ENCODE measurements at regions not wholly inside any gene's neighbourhood (a gene's known extent, or its start where the extent isn't known, plus 50 kb on each side); places are given as distances from the start of the nearest gene placed in this dataset.

GRCh38 chr3:23055733-23056376 is 147.3 kb upstream of the UBE2E2 start:
- H3K4me3 ChIP-seq: no peak overlapping the region
- no peaks in the 10 kb centered on the region for H3K36me3 ChIP-seq (ENCODE audit: control insufficient read depth, insufficient read depth, low read length)
- intact Hi-C loops (cut with micrococcal nuclease) (no loop called here), in situ Hi-C loops (cut with MboI) (no loop called here)
- H3K9ac ChIP-seq (ENCODE audit: insufficient read depth in 1 of 2, low read depth in 2 of 2, low read length in 2 of 2): no peak overlapping the region
- FAIRE-seq: no peak
- H3K4me2 ChIP-seq (ENCODE audit: insufficient read depth, low read length): no peak overlapping the region
- no peak for DNase-seq (ENCODE audit: extremely low read depth in 1 of 4, low spot score in 3 of 4)
- H2AFZ ChIP-seq (ENCODE audit: low read depth, low read length): no peak overlapping the region
- BruUV-seq (replicated peaks): no TSS peak
- H4K20me1 ChIP-seq (replicated peaks; ENCODE audit: control insufficient read depth, insufficient read depth, low read length): no peaks in the 10 kb centered on the region
- H3K9me3 ChIP-seq (replicated peaks; ENCODE audit: control insufficient read depth, insufficient read depth, low read depth, low read length): no peaks in the 10 kb centered on the region
- no peaks in the 10 kb centered on the region for H3K4me1 ChIP-seq (replicated peaks in 1 of 2; ENCODE audit: control insufficient read depth in 2 of 2, insufficient read depth in 2 of 2, low read length in 2 of 2)
- no peak overlapping the region for H3K27ac ChIP-seq (ENCODE audit: extremely low read depth, low read depth, low read length)
- no peaks in the 10 kb centered on the region for H3K9me1 ChIP-seq (ENCODE audit: control insufficient read depth, insufficient read depth, low read length)
- ChIA-PET POLR2A (no interaction called here), CTCF (ENCODE audit: low intra/inter-chr PET ratio) (no interaction called here)
- 0% methylated on average over 2 of the region's 2 CpGs for WGBS (ENCODE audit: insufficient coverage, low coverage, missing lambda C conversion rate)
- no peak for ATAC-seq
- no peaks in the 10 kb centered on the region for H3K79me2 ChIP-seq (ENCODE audit: control insufficient read depth, insufficient read depth, low read length)
- no peaks in the 10 kb centered on the region for H3K27me3 ChIP-seq (ENCODE audit: control insufficient read depth in 2 of 2, insufficient read depth in 2 of 2, low read length in 2 of 2)
- TF ChIP-seq SP1 (CRISPR knock-in tag; IDR thresholded peaks at IDR 0.05) (no peak), HDAC1 (IDR thresholded peaks at IDR 0.05) (no peak), ZKSCAN8 (CRISPR knock-in tag; IDR thresholded peaks at IDR 0.05) (no peak), PPARD (CRISPR knock-in tag; IDR thresholded peaks at IDR 0.05) (no peak), MEF2A (IDR thresholded peaks at IDR 0.05; ENCODE audit: control insufficient read depth, low read depth, low read length) (no peak), POLR2B (IDR thresholded peaks at IDR 0.05; ENCODE audit: low read depth, partially characterized antibody) (no peak), ZBTB1 (CRISPR knock-in tag; IDR thresholded peaks at IDR 0.05; ENCODE audit: borderline replicate concordance, low read depth) (no peak), CTCFL (IDR thresholded peaks at IDR 0.05; ENCODE audit: borderline replicate concordance, insufficient read depth, low read depth, low read length, poor library complexity, severe bottlenecking) (no peak), HNRNPK (IDR thresholded peaks at IDR 0.05; ENCODE audit: low read depth, low read length, poor library complexity, severe bottlenecking) (no peak), BRD4 (IDR thresholded peaks at IDR 0.05) (no peak), SRSF9 (IDR thresholded peaks at IDR 0.05; ENCODE audit: borderline replicate concordance, low read depth, low read length) (no peak), SAFB (IDR thresholded peaks at IDR 0.05; ENCODE audit: borderline replicate concordance, low read depth, low read length) (no peak), GTF2A2 (tag; IDR thresholded peaks at IDR 0.05) (no peak), ZNF436 (CRISPR knock-in tag; IDR thresholded peaks at IDR 0.05) (no peak), ZBTB7A (IDR thresholded peaks at IDR 0.05; ENCODE audit: borderline replicate concordance, control insufficient read depth, low read depth, low read length) (no peak), SNRNP70 (optimal IDR thresholded peaks at IDR 0.05; ENCODE audit: low read depth, low read length) (no peak), NFE2L1 (tag; IDR thresholded peaks at IDR 0.05; ENCODE audit: borderline replicate concordance, low read depth) (no peak), GABPA (tag; conservative IDR thresholded peaks at IDR 0.05; ENCODE audit: low read depth) (no peak)
- TF ChIP-seq, protein P1, sequence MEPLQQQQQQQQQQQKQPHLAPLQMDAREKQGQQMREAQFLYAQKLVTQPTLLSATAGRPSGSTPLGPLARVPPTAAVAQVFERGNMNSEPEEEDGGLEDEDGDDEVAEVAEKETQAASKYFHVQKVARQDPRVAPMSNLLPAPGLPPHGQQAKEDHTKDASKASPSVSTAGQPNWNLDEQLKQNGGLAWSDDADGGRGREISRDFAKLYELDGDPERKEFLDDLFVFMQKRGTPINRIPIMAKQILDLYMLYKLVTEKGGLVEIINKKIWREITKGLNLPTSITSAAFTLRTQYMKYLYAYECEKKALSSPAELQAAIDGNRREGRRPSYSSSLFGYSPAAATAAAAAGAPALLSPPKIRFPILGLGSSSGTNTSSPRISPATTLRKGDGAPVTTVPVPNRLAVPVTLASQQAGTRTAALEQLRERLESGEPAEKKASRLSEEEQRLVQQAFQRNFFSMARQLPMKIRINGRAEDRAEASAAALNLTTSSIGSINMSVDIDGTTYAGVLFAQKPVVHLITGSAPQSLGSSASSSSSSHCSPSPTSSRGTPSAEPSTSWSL (CRISPR knock-in tag; IDR thresholded peaks at IDR 0.05; ENCODE audit: borderline replicate concordance): no peak
